ENCODE measurements at regions not wholly inside any gene's neighbourhood (a gene's known extent, or its start where the extent isn't known, plus 50 kb on each side); places are given as distances from the start of the nearest gene placed in this dataset.

DNA sequence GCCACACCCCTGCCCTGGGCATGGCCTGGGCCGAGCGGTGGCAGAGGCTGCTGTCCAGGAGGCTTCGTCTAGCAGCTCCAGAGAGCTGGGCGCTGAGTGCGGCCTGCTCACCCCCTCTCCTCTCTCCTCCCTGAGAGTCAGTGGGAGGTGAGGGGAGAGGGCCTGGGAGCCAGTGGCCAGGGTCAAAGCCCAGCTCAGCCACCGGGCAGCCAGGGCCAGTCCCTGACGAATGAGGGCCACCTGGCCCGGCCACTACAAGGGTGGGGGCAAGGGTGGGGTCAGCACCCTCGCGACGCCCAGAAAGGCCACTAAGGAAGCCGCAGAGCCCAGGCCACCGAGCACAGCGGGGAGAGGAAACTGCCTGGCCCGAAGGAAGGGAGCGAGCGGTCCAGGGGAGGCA is 131.7 kb downstream of the FAM53A start:
- Histone ChIP-seq H3K36me3 (no peaks in the 10 kb centered on the region), H3K9me3 (no peaks in the 10 kb centered on the region), H3K27ac (no peak overlapping the region), H3K4me1 (peaks cover 0 to 21% (median 11%) of the 10 kb centered on the region in 6 donors), H3K4me3 (no peak overlapping the region), H3K27me3 (replicated peaks in 1 of 7) (peaks cover 0 to 92% (median 18%) of the 10 kb centered on the region in 7 donors)
- intact Hi-C loops (cut with DNase I; ENCODE audit: low total_unique reads), result no loop called here
- TF ChIP-seq POLR2A (IDR thresholded peaks at IDR 0.05) (no peak), POLR2AphosphoS5 (IDR thresholded peaks at IDR 0.05) (no peak)
- no peak for DNase-seq
- WGBS, 5 donors, result 71 to 88% (median 77%) methylated on average over 7 to 17 of the region's 17 CpGs

DNA sequence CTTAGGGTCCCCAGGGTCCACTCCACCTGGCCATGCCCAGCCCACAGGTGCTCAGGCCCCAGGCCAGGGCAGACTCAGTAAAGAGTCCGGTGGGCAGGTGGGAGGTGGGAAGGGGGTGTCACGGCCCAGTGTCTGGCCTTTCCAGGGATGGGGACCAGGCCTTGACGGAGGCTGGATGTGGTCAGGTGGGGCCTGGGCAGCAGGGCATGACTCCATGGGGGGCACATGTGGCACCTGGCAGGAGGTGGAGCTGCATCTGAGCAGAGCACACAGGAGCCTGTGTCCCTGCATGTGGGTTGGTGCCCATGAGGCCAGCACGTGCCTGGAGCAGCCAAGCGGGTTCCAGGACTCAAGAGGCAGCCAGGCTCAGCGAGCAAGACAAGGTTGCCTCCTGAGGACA is 132.9 kb downstream of the FAM53A start:
- Histone ChIP-seq H3K4me3 (no peak overlapping the region), H3K4me1 (peaks cover 0 to 17% (median 11%) of the 10 kb centered on the region in 6 donors), H3K27ac (no peak overlapping the region), H3K27me3 (replicated peaks in 1 of 7) (peaks cover 0 to 80% (median 11%) of the 10 kb centered on the region in 7 donors), H3K9me3 (no peaks in the 10 kb centered on the region), H3K36me3 (no peaks in the 10 kb centered on the region)
- intact Hi-C loops (cut with DNase I; ENCODE audit: low total_unique reads), result no loop called here
- no peak for DNase-seq
- TF ChIP-seq, protein P1, sequence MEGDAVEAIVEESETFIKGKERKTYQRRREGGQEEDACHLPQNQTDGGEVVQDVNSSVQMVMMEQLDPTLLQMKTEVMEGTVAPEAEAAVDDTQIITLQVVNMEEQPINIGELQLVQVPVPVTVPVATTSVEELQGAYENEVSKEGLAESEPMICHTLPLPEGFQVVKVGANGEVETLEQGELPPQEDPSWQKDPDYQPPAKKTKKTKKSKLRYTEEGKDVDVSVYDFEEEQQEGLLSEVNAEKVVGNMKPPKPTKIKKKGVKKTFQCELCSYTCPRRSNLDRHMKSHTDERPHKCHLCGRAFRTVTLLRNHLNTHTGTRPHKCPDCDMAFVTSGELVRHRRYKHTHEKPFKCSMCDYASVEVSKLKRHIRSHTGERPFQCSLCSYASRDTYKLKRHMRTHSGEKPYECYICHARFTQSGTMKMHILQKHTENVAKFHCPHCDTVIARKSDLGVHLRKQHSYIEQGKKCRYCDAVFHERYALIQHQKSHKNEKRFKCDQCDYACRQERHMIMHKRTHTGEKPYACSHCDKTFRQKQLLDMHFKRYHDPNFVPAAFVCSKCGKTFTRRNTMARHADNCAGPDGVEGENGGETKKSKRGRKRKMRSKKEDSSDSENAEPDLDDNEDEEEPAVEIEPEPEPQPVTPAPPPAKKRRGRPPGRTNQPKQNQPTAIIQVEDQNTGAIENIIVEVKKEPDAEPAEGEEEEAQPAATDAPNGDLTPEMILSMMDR (IDR thresholded peaks at IDR 0.05 in 8 of 11, conservative IDR thresholded peaks at IDR 0.05 in 3 of 11), result no peak
- TF ChIP-seq POLR2A (IDR thresholded peaks at IDR 0.05) (no peak), POLR2AphosphoS5 (IDR thresholded peaks at IDR 0.05) (no peak)
- WGBS, 5 donors, result 91 to 98% (median 93%) methylated on average over 3 to 6 of the region's 6 CpGs

- intact Hi-C loops (cut with DNase I; ENCODE audit: low total_unique reads), result no loop called here
- no peaks in the 10 kb centered on the region for H3K36me3 ChIP-seq
- H3K9me3 ChIP-seq, result no peaks in the 10 kb centered on the region
- H3K4me3 ChIP-seq, result no peak overlapping the region
- H3K27ac ChIP-seq, result no peak overlapping the region
- no peak for DNase-seq
- H3K27me3 ChIP-seq (replicated peaks in 1 of 7), result peaks cover 0 to 73% (median 9%) of the 10 kb centered on the region in 7 donors
- no peak for TF ChIP-seq POLR2A (IDR thresholded peaks at IDR 0.05)
- TF ChIP-seq, protein P1 (IDR thresholded peaks at IDR 0.05 in 8 of 11, conservative IDR thresholded peaks at IDR 0.05 in 3 of 11), result no peak
- TF ChIP-seq POLR2AphosphoS5 (IDR thresholded peaks at IDR 0.05), result no peak
- 73 to 88% (median 83%) methylated on average over 17 to 26 of the region's 26 CpGs for WGBS, 5 donors
- peaks cover 0 to 17% (median 11%) of the 10 kb centered on the region in 6 donors for H3K4me1 ChIP-seq
Measured at GRCh38 chr4:1550122-1551070, 133.7 kb downstream of the FAM53A start.

GRCh38 chr4:1549638-1550035 is 134.5 kb downstream of the FAM53A start:
- no peaks in the 10 kb centered on the region for H3K36me3 ChIP-seq
- H3K4me3 ChIP-seq, result no peak overlapping the region
- H3K27ac ChIP-seq, result no peak overlapping the region
- intact Hi-C loops (cut with DNase I; ENCODE audit: low total_unique reads), result no loop called here
- no peak for DNase-seq
- 83 to 90% (median 87%) methylated on average over 8 to 11 of the region's 11 CpGs for WGBS, 5 donors
- H3K27me3 ChIP-seq (replicated peaks in 1 of 7), result peaks cover 0 to 71% (median 5%) of the 10 kb centered on the region in 7 donors
- H3K4me1 ChIP-seq, result peaks cover 0 to 17% (median 11%) of the 10 kb centered on the region in 6 donors
- TF ChIP-seq POLR2A (IDR thresholded peaks at IDR 0.05) (no peak), POLR2AphosphoS5 (IDR thresholded peaks at IDR 0.05) (no peak)
- TF ChIP-seq, protein P1 (IDR thresholded peaks at IDR 0.05 in 8 of 11, conservative IDR thresholded peaks at IDR 0.05 in 3 of 11), result no peak
- no peaks in the 10 kb centered on the region for H3K9me3 ChIP-seq
